Stimulated activated CD4-positive, alpha-beta T cell treated with anti-CD3 and anti-CD28 coated beads, Interleukin-15, amount 100 ng/mL, for 48 hours (primary cell): ENCODE measurements at regions not wholly inside any gene's neighbourhood (a gene's known extent, or its start where the extent isn't known, plus 50 kb on each side); places are given as distances from the start of the nearest gene placed in this dataset.
"Not testable (repeated sequence)": the region's sequence is repeated elsewhere in the genome, so short reads cannot be mapped to it uniquely, and the experiment has no call there.

Experiments
- DNase-seq, 2 donors: peaks; one replicate each; pipeline ENCODE4 v3.0.0-alpha.2; 2020; ENCODE audit warnings: low read depth in 2 of 2

GRCh38 chr5:96103829-96104228 is 142.2 kb upstream of the ELL2 start:
- DNase-seq = not testable (repeated sequence)

GRCh38 chr5:96101358-96102089 is 139.9 kb upstream of the ELL2 start:
- DNase-seq = no peak

GRCh38 chr5:96097488-96097887 is 135.8 kb upstream of the ELL2 start:
- not testable (repeated sequence) for DNase-seq

GRCh38 chr5:96096724-96097123 is 135.1 kb upstream of the ELL2 start:
- no peak for DNase-seq

- DNase-seq = no peak
These were observed 133.3 kb upstream of the ELL2 start for GRCh38 chr5:96094904-96095303.

GRCh38 chr5:96093890-96094381 is 132.3 kb upstream of the ELL2 start:
- DNase-seq = no peak

GRCh38 chr5:96093340-96093739 is 131.7 kb upstream of the ELL2 start:
- no peak for DNase-seq

GRCh38 chr5:96091874-96092273 is 130.2 kb upstream of the ELL2 start:
- no peak for DNase-seq

GRCh38 chr5:96090215-96090614 is 128.6 kb upstream of the ELL2 start:
- DNase-seq = no peak

- no peak for DNase-seq
These were observed 127.3 kb upstream of the ELL2 start for GRCh38 chr5:96088706-96089498.

- DNase-seq = no peak
These were observed 126.3 kb upstream of the ELL2 start for GRCh38 chr5:96087939-96088338.

- no peak for DNase-seq
These were observed 123.3 kb upstream of the ELL2 start for GRCh38 chr5:96084874-96085506.

GRCh38 chr5:96083361-96083881 is 121.8 kb upstream of the ELL2 start:
- peak in 1 of 2 donors; percentile 15 for DNase-seq

GRCh38 chr5:96081276-96081858 is 119.7 kb upstream of the ELL2 start:
- DNase-seq = no peak

- DNase-seq = no peak
These were observed 118.9 kb upstream of the ELL2 start for GRCh38 chr5:96080557-96080956.

GRCh38 chr5:96079962-96080361 is 118.3 kb upstream of the ELL2 start:
- DNase-seq = no peak

- DNase-seq = peak; percentile 24 to 36
These were observed 117.4 kb upstream of the ELL2 start for GRCh38 chr5:96079075-96079474.

- DNase-seq = no peak
These were observed 114.8 kb upstream of the ELL2 start for GRCh38 chr5:96076451-96076850.

- no peak for DNase-seq
These were observed 114.1 kb upstream of the ELL2 start for GRCh38 chr5:96075579-96076289.

GRCh38 chr5:96074870-96075269 is 113.2 kb upstream of the ELL2 start:
- DNase-seq = no peak

- no peak for DNase-seq
These were observed 112.8 kb upstream of the ELL2 start for GRCh38 chr5:96074460-96074859.
